RCC 7860 (cell line): ENCODE measurements at regions not wholly inside any gene's neighbourhood (a gene's known extent, or its start where the extent isn't known, plus 50 kb on each side); places are given as distances from the start of the nearest gene placed in this dataset.

Experiments used
- DNase-seq: peaks from one replicate; pipeline ENCODE4 v3.0.0-alpha.2; 2015; ENCODE audit warnings: low spot score
- FAIRE-seq: peaks from 2 replicates; lab custom pipeline; 2012; peaks lifted over from hg19 to GRCh38; lab: Jason Lieb, UNC

- DNase-seq (peak; percentile 95), FAIRE-seq (peak; percentile 95)
Observed at GRCh38 chr7:50962962-50963374, 180.3 kb upstream of the GRB10 start.

- DNase-seq = no peak
- no peak for FAIRE-seq
Observed at GRCh38 chr7:50962281-50962883, 179.7 kb upstream of the GRB10 start.

- no peak for FAIRE-seq
Observed at GRCh38 chr7:50960621-50961310, 178.1 kb upstream of the GRB10 start.

GRCh38 chr7:50959991-50960390 lies 177.3 kb upstream of the GRB10 start:
- FAIRE-seq (no peak), DNase-seq (no peak)

More at GRCh38 chr7:50960621-50961310, 178.1 kb upstream of the GRB10 start:
- no peak for DNase-seq

DNA sequence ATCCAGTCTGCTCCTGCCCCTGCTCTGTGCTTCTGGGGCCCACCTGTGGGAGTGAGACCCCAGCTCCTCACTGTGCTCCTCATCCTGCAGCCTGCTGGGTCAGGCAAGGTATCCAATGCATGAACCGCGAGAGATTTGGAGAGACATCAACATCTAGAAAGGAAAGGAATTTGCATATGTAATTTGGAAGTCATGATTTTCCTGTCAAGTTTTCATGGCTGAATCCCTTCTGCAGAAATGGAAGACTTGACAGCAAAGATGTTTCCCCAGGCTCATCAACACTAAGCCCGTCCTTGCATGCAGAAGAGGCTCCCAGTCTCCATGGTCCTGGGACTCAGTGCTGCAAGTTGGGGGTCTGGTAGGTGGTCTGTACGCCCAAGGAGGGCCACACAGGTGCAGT lies 176.9 kb upstream of the GRB10 start:
- FAIRE-seq (no peak), DNase-seq (no peak)

- no peak for FAIRE-seq
- no peak for DNase-seq
Observed at GRCh38 chr7:50957855-50958254, 175.2 kb upstream of the GRB10 start.

DNA sequence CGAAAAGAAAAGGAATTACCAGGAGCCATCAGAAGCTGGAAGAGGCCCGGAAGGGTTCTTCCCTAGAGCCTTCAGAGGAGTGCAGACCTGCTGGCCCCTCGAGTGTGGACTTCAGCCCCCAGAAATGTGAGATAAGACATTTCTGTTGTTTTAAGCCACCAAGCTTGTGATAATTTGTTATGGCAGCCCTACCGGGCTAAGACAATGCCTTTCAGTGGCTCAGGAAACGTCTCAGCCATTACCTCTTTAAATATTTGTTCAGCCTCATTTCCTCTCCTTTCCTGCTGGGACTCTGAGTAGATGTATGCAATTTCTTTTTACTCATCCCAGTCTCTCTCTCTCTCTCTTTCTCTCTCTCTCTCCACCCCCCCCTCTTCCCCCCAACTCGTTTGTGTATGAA lies 174.7 kb upstream of the GRB10 start:
- DNase-seq = no peak
- FAIRE-seq = no peak

DNA sequence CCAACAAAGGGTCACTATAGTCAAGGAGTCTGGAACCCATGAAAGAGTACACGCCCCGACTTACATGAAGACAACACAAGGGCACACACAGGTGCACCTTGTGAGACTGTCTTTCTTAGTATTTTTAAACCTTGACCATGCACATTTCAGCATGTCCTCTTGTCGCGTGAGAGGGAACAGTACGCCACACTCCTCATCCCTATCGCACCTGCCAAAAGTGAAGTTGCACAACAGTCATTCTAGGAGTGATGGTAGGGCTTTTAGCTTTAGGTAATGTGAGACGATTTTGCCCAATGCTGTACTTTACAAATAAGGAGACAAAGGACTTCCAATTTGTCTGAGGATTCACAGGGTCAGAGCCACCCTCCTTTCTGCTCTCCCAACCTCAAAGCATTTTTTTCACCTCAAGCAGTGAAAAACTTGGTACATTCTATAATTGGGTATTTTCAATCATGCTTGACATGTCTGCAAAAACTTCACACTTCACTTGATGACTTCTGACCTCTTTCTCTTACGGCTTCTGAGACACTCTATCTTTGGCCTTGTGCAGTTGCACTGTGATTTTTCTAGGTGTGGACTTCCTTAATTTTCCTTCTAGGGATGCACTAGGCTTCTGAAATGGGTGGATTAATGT lies 173.9 kb upstream of the GRB10 start:
- peak; percentile 2 for FAIRE-seq
- DNase-seq = no peak

DNA sequence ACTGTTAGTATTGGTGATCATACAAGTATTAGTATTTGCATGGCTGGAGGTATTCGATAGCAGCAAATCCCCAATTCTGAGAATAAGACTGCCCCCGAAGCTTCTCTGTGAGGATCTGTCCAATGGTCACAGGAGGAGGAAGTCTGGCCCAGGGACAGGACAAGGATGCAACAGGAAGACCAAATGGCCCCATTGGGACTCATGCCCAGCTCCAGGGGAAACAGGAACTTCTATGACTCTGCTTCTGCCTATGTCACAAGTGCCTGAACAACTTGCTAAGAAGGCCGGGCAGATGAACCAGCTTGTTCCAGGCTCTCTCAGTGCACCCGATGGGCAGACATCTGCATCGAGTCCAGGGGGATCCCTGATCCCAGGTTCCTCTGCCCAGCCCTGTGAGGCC lies 172.0 kb upstream of the GRB10 start:
- DNase-seq (no peak), FAIRE-seq (no peak)

- DNase-seq = no peak
- no peak for FAIRE-seq
Observed at GRCh38 chr7:50954245-50954644, 171.5 kb upstream of the GRB10 start.

- FAIRE-seq (peak; percentile 89), DNase-seq (peak; percentile 68)
Observed at GRCh38 chr7:50953820-50954219, 171.1 kb upstream of the GRB10 start.

- FAIRE-seq = no peak
Observed at GRCh38 chr7:50953303-50953702, 170.6 kb upstream of the GRB10 start.

DNA sequence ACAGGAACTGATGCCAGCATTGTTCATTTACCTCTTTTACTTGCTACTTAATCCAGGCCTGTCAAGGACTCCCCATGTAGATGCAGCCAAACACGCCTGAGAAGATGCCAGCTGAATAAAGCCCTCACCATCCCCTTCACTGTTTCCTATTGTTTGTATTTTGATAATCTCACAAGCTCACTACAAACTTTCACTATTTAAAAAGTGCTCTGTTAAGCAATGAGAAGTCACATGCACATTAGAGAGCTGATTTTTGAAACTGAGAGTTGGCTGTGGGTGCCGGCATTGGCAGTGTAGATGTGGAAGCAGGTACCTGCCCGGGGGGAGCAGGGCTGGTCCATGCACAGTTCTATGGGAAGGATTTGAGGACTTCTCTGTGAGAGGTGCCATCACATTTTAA lies 169.8 kb upstream of the GRB10 start:
- no peak for FAIRE-seq
- no peak for DNase-seq

More at GRCh38 chr7:50953303-50953702, 170.6 kb upstream of the GRB10 start:
- DNase-seq = no peak

DNA sequence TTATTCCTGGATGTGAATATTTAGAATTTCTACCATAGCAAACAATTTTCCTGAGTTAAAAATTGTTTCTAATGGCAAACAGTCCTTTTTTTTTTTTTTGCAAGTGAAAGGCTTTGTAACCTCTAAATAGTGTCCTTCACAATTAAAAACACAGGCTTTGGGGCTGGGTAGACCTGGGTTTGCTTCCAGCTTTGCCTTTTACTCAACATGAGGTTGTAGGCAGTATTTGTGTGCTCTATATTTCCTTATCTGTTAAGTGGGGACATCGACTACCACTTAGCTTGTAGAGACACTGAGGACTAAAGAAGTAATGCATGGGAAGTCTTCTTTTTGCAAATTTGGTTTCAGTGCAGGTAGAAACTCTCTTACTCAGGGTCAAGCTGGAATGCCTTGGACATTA lies 169.4 kb upstream of the GRB10 start:
- DNase-seq (no peak), FAIRE-seq (no peak)

DNA sequence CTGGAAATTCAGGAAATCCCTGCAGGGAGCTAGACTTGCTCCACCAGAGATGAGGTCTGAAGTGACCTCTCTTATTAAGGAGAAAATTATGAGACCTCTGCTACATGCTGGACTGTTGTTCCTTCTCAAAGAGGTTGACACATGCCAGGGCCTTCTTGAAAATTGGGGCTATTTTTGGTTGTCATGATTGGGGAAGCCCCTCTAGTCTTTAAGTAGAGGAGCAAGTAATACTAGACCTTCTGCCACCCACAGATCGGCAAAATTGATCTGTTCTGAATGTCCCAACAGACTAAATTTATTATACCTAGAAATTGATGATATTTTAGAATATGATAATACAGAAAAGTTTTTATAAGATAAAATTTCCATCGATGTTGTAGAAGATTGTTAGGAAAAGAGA lies 160.8 kb upstream of the GRB10 start:
- FAIRE-seq = no peak

DNA sequence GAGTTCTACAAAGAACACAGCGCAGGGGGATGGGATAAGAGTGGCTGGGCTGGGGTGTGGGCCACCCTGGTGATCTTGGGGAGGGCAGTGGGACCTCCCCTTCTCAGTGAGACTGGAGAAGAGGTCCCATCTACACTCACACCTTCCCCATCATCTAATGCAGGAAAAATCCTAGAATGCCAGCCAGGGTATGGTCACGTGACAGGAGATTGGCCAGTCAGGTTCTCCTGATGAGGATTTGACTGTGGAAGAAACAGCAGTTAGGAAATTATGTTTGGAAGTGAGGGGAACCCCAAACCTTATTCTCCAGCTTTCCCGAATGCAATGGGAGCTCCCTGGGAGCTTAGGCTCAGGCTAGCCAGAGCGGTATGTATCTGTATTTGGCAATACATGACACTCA lies 158.8 kb upstream of the GRB10 start:
- FAIRE-seq (no peak), DNase-seq (no peak)

More for the DNA sequence above, 160.8 kb upstream of the GRB10 start:
- DNase-seq = no peak

DNA sequence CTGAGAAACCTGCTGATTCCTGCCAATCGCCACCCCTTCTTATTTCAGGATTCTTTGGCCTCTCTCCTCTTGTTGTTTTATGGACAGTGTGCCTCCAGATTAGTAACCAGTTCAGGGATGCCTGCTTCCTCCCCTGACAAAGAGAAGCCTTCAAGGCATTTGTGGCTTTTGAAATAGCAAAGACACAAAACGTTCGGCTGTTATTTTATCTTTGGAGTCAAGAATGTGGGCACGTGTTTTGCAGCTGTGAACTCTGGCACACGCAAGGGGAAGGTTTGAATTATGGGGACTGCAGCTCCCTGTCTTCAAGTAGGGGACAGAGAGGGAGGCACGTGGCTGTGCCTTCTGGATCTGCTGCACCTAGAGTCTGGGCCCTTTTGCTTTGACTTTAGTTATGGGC lies 157.9 kb upstream of the GRB10 start:
- FAIRE-seq (no peak), DNase-seq (no peak)

DNA sequence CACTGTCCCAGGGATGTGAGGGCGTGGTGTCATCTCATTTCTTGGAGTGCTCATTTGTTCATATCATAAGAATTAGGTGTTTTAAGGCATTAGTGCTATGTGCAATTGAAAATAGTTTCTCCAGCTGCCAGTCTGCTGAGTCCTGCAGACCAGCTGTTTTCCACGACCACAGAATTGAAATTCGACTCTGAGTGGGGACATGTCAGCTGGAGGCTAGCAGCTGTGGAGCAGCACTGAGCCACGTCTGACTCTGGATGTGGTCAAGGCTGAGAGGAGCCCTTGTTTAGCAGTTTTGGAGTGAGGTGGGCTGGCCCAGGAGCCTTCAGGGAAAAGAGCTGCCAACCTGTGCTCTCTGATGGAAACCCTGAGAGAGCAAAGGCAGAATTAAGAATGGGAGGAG lies 156.3 kb upstream of the GRB10 start:
- no peak for DNase-seq

GRCh38 chr7:50937727-50938126 lies 155.0 kb upstream of the GRB10 start:
- DNase-seq (no peak), FAIRE-seq (no peak)

More for the DNA sequence above, 156.3 kb upstream of the GRB10 start:
- no peak for FAIRE-seq

GRCh38 chr7:50926049-50926448 lies 143.4 kb upstream of the GRB10 start:
- DNase-seq = no peak
- FAIRE-seq = no peak

DNA sequence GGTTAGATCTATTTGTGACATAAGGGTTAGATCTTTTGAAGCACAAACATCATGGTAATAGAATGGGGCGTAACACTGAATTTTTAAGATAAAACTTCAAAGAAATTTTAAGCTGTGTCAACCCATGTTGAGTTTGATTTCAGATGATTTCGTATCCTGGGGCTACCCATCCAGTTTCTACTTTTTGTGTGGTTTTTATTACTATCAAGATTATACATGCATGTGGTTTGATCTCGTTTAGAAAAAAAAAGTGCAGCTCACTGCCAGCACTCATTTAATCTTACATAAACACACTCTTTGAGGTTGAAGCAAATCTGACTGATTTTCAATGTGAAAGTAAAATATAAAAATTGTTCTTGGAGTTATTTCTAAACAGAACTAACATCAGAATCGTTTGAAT lies 140.8 kb upstream of the GRB10 start:
- FAIRE-seq (no peak), DNase-seq (no peak)

- DNase-seq = no peak
- FAIRE-seq = no peak
Observed at GRCh38 chr7:50921114-50921813, 138.6 kb upstream of the GRB10 start.
